ENCODE measurements at regions not wholly inside any gene's neighbourhood (a gene's known extent, or its start where the extent isn't known, plus 50 kb on each side); places are given as distances from the start of the nearest gene placed in this dataset.

DNA sequence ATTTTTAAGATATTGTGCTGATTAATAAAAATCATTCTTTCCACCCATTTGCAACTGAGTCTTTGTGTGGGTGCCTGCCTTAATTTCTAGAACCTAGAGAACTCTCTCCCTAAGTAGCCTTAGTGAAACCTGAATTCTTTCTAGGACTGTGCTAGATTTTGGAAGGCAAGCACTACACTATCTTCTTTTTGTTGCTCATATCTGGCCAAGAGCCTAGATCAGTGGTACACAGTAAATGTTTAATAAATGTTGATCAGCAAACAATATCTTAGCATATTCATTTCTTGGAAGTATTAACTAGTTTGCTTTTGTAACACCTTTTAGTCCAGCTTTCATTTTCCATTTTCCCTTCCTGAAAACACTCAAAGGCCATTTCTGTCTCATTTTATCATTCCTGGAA is 108.5 kb upstream of the CARMIL1 start:
- TF ChIP-seq EP300 (IDR thresholded peaks at IDR 0.05) (no peak), POLR2AphosphoS5 (IDR thresholded peaks at IDR 0.05) (peak in 1 of 3 donors; percentile 18)
- no peaks in the 10 kb centered on the region for H3K27me3 ChIP-seq
- H3K9me3 ChIP-seq, result no peaks in the 10 kb centered on the region
- H3K36me3 ChIP-seq, result no peaks in the 10 kb centered on the region
- H3K4me3 ChIP-seq, result no peak overlapping the region
- peaks cover 26 to 67% (median 31%) of the 10 kb centered on the region in 4 donors for H3K4me1 ChIP-seq
- no peak overlapping the region for H3K27ac ChIP-seq
- DNase-seq, result no peak
- intact Hi-C loops (cut with DNase I; ENCODE audit: low total_unique reads), result no loop called here

GRCh38 chr6:25171301-25171700 is 107.9 kb upstream of the CARMIL1 start:
- peak overlapping the region in 3 of 5 donors; percentile 15 to 40 (median 28) for H3K27ac ChIP-seq

DNA sequence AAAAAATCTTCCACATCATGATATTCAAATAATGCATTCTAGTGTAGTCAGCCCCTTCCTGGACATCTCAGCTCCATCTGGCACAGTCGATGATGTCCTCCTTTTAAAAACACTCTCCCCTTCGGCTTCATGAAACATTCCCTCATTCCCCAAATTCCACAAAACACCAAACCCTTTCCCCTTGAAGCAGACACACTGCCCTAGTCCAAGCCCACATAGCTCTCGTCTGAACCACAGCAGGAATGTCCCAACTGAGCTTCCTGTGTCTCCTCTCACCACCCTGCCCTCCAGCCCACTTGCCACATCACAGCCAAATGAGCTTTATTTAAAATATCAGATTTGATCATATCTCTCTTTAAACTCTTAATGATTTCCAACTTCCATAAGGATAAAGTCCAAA is 106.4 kb upstream of the CARMIL1 start:
- no peak overlapping the region for H3K27ac ChIP-seq
- no peak overlapping the region for H3K4me3 ChIP-seq
- no peak for DNase-seq
- 67 to 86% (median 77%) methylated on average over 3 of the region's 3 CpGs for WGBS, 5 donors
- TF ChIP-seq EP300 (IDR thresholded peaks at IDR 0.05), result no peak
- TF ChIP-seq, protein P1, sequence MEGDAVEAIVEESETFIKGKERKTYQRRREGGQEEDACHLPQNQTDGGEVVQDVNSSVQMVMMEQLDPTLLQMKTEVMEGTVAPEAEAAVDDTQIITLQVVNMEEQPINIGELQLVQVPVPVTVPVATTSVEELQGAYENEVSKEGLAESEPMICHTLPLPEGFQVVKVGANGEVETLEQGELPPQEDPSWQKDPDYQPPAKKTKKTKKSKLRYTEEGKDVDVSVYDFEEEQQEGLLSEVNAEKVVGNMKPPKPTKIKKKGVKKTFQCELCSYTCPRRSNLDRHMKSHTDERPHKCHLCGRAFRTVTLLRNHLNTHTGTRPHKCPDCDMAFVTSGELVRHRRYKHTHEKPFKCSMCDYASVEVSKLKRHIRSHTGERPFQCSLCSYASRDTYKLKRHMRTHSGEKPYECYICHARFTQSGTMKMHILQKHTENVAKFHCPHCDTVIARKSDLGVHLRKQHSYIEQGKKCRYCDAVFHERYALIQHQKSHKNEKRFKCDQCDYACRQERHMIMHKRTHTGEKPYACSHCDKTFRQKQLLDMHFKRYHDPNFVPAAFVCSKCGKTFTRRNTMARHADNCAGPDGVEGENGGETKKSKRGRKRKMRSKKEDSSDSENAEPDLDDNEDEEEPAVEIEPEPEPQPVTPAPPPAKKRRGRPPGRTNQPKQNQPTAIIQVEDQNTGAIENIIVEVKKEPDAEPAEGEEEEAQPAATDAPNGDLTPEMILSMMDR (IDR thresholded peaks at IDR 0.05), result no peak
- no peak for TF ChIP-seq POLR2A (IDR thresholded peaks at IDR 0.05)
- TF ChIP-seq POLR2AphosphoS5 (IDR thresholded peaks at IDR 0.05), result no peak
- intact Hi-C loops (cut with DNase I; ENCODE audit: low total_unique reads), result no loop called here
- H3K36me3 ChIP-seq, result no peaks in the 10 kb centered on the region
- no peaks in the 10 kb centered on the region for H3K27me3 ChIP-seq
- peaks cover 15 to 54% (median 22%) of the 10 kb centered on the region in 4 donors for H3K4me1 ChIP-seq
- H3K9me3 ChIP-seq, result no peaks in the 10 kb centered on the region

More at GRCh38 chr6:25171301-25171700, 107.9 kb upstream of the CARMIL1 start:
- no peak overlapping the region for H3K4me3 ChIP-seq
- 81 to 91% (median 83%) methylated on average over 1 of the region's 1 CpG for WGBS, 5 donors
- intact Hi-C loops (cut with DNase I; ENCODE audit: low total_unique reads), result no loop called here
- peaks cover 24 to 64% (median 25%) of the 10 kb centered on the region in 4 donors for H3K4me1 ChIP-seq
- no peak for DNase-seq
- no peaks in the 10 kb centered on the region for H3K9me3 ChIP-seq
- TF ChIP-seq POLR2AphosphoS5 (IDR thresholded peaks at IDR 0.05) (no peak), EP300 (IDR thresholded peaks at IDR 0.05) (no peak), POLR2A (IDR thresholded peaks at IDR 0.05) (no peak)
- TF ChIP-seq, protein P1 (IDR thresholded peaks at IDR 0.05), result no peak
- no peaks in the 10 kb centered on the region for H3K36me3 ChIP-seq
- H3K27me3 ChIP-seq, result no peaks in the 10 kb centered on the region

DNA sequence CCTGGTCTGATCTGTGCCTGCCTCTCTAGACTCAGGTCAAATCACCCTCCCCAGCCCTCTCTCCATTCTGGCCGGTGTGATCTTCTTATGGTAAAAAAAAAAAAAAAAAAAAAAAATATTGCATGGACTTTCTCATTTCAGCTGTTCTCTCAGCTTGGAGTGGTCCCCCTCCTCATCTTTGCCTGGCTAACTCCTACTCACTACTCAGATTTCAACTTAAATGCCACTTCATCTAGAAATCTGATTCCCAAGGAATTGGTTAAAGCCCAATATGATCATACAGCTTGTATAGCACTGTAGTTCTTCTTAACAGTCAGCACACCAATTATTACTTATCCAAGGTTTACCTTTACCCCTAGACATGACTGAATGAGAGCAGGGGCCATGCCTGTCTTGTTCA is 105.9 kb upstream of the CARMIL1 start:
- no peaks in the 10 kb centered on the region for H3K27me3 ChIP-seq
- H3K9me3 ChIP-seq, result no peaks in the 10 kb centered on the region
- H3K36me3 ChIP-seq, result no peaks in the 10 kb centered on the region
- peak overlapping the region in 1 of 5 donors; percentile 79 for H3K27ac ChIP-seq
- peaks cover 15 to 50% (median 22%) of the 10 kb centered on the region in 4 donors for H3K4me1 ChIP-seq
- H3K4me3 ChIP-seq, result no peak overlapping the region
- intact Hi-C loops (cut with DNase I; ENCODE audit: low total_unique reads), result no loop called here
- TF ChIP-seq, protein P1 (IDR thresholded peaks at IDR 0.05), result no peak
- no peak for TF ChIP-seq EP300 (IDR thresholded peaks at IDR 0.05)
- no peak for TF ChIP-seq POLR2AphosphoS5 (IDR thresholded peaks at IDR 0.05)
- no peak for TF ChIP-seq POLR2A (IDR thresholded peaks at IDR 0.05)
- WGBS, 5 donors, result 75 to 100% (median 90%) methylated on average over 1 of the region's 1 CpG
- no peak for DNase-seq

- no peaks in the 10 kb centered on the region for H3K36me3 ChIP-seq
- peaks cover 15 to 46% (median 22%) of the 10 kb centered on the region in 4 donors for H3K4me1 ChIP-seq
- WGBS, 5 donors, result 70 to 77% (median 75%) methylated on average over 4 of the region's 4 CpGs
- H3K9me3 ChIP-seq, result no peaks in the 10 kb centered on the region
- intact Hi-C loops (cut with DNase I; ENCODE audit: low total_unique reads), result no loop called here
- H3K4me3 ChIP-seq, result no peak overlapping the region
- DNase-seq, result peak in 1 of 2 donors; percentile 86
- TF ChIP-seq POLR2AphosphoS5 (IDR thresholded peaks at IDR 0.05) (peak in 1 of 3 donors; percentile 47), EP300 (IDR thresholded peaks at IDR 0.05) (no peak)
- H3K27me3 ChIP-seq, result no peaks in the 10 kb centered on the region
- peak overlapping the region; percentile 29 to 79 (median 63) for H3K27ac ChIP-seq
Observed at GRCh38 chr6:25173951-25174474, 105.2 kb upstream of the CARMIL1 start.
